Keratinocyte (primary cell): ENCODE measurements at regions not wholly inside any gene's neighbourhood (a gene's known extent, or its start where the extent isn't known, plus 50 kb on each side); places are given as distances from the start of the nearest gene placed in this dataset.

Source experiments
- EZH2 ChIP-seq: IDR thresholded peaks from one replicate; pipeline ENCODE4 v1.6.1; 2012; ENCODE audit warnings: inconsistent platforms, mild to moderate bottlenecking, low read length, moderate library complexity
- TF ChIP-seq, protein P1 (sequence below), 3 experiments: IDR thresholded peaks in 1 of 3; conservative IDR thresholded peaks in 1 of 3; optimal IDR thresholded peaks in 1 of 3; 2 replicates in 2 of 3; 3 replicates in 1 of 3; pipeline versions ENCODE3 to v1.5.1; 2011; ENCODE audit warnings: low read length in 3 of 3, mild to moderate bottlenecking in 3 of 3, moderate library complexity in 2 of 3, control low read depth in 1 of 3, inconsistent platforms in 1 of 3; ENCODE audit not compliant: insufficient read depth in 2 of 3; ENCODE audit errors: extremely low read depth in 1 of 3

- TF ChIP-seq, protein P1, sequence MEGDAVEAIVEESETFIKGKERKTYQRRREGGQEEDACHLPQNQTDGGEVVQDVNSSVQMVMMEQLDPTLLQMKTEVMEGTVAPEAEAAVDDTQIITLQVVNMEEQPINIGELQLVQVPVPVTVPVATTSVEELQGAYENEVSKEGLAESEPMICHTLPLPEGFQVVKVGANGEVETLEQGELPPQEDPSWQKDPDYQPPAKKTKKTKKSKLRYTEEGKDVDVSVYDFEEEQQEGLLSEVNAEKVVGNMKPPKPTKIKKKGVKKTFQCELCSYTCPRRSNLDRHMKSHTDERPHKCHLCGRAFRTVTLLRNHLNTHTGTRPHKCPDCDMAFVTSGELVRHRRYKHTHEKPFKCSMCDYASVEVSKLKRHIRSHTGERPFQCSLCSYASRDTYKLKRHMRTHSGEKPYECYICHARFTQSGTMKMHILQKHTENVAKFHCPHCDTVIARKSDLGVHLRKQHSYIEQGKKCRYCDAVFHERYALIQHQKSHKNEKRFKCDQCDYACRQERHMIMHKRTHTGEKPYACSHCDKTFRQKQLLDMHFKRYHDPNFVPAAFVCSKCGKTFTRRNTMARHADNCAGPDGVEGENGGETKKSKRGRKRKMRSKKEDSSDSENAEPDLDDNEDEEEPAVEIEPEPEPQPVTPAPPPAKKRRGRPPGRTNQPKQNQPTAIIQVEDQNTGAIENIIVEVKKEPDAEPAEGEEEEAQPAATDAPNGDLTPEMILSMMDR (optimal IDR thresholded peaks at IDR 0.05 in 1 of 3, IDR thresholded peaks at IDR 0.05 in 1 of 3, conservative IDR thresholded peaks at IDR 0.05 in 1 of 3; ENCODE audit: extremely low read depth in 1 of 3, insufficient read depth in 2 of 3, low read length in 3 of 3) = no peak
- no peak for TF ChIP-seq EZH2
These were observed 1536.2 kb downstream of the PLA2G4A start for GRCh38 chr1:188364927-188365449.
